GM12875 (cell line): ENCODE measurements at regions not wholly inside any gene's neighbourhood (a gene's known extent, or its start where the extent isn't known, plus 50 kb on each side); places are given as distances from the start of the nearest gene placed in this dataset.
"Not testable (repeated sequence)": the region's sequence is repeated elsewhere in the genome, so short reads cannot be mapped to it uniquely, and the experiment has no call there.

ENCODE experiments used
- H3K4me3 ChIP-seq: one replicate; pipeline ENCODE4 v1.5.1; 2011; ENCODE audit warnings: low read depth, low read length, control low read depth
- CTCF ChIP-seq: IDR thresholded peaks from 2 replicates; pipeline ENCODE4 v1.5.1; 2011; ENCODE audit warnings: low read depth, mild to moderate bottlenecking, control low read depth, inconsistent platforms, low read length, moderate library complexity, borderline replicate concordance; ENCODE audit not compliant: insufficient read depth

- H3K4me3 ChIP-seq, result no peak overlapping the region
- TF ChIP-seq CTCF, result no peak
Observed at GRCh38 chr14:97158102-97158501, 360.9 kb downstream of the VRK1 start.

- TF ChIP-seq CTCF, result no peak
- H3K4me3 ChIP-seq, result no peak overlapping the region
Observed at GRCh38 chr14:97159124-97159523, 361.9 kb downstream of the VRK1 start.

- no peak for TF ChIP-seq CTCF
- no peak overlapping the region for H3K4me3 ChIP-seq
Observed at GRCh38 chr14:97162621-97163020, 365.4 kb downstream of the VRK1 start.

- H3K4me3 ChIP-seq, result no peak overlapping the region
- no peak for TF ChIP-seq CTCF
Observed at GRCh38 chr14:97164021-97164420, 366.8 kb downstream of the VRK1 start.

- TF ChIP-seq CTCF, result no peak
- no peak overlapping the region for H3K4me3 ChIP-seq
Observed at GRCh38 chr14:97166497-97166896, 369.3 kb downstream of the VRK1 start.

- not testable (repeated sequence) for H3K4me3 ChIP-seq
Observed at GRCh38 chr14:97167577-97167976, 370.4 kb downstream of the VRK1 start.

- no peak for TF ChIP-seq CTCF
- H3K4me3 ChIP-seq, result no peak overlapping the region
Observed at GRCh38 chr14:97172644-97173043, 375.5 kb downstream of the VRK1 start.

- peak; percentile 14; the same call in 1 of the 2 replicates for TF ChIP-seq CTCF
- H3K4me3 ChIP-seq, result no peak overlapping the region
Observed at GRCh38 chr14:97177016-97177415, 379.8 kb downstream of the VRK1 start.
